Keratinocyte (primary cell): ENCODE measurements at regions not wholly inside any gene's neighbourhood (a gene's known extent, or its start where the extent isn't known, plus 50 kb on each side); places are given as distances from the start of the nearest gene placed in this dataset.

Experiments
- DNase-seq: peaks from one replicate; pipeline ENCODE4 v3.0.0-alpha.2; 2011; ENCODE audit warnings: low read depth, missing footprints, low spot score
- FAIRE-seq: peaks from 2 replicates; lab custom pipeline; 2011; peaks lifted over from hg19 to GRCh38; lab: Jason Lieb, UNC
- H2AFZ ChIP-seq: 2 replicates; pipeline ENCODE4 v1.6.0; 2012; ENCODE audit warnings: low read length, control low read depth, inconsistent platforms; ENCODE audit not compliant: control insufficient read depth
- H3K27ac ChIP-seq: 2 replicates; pipeline ENCODE4 v1.5.1; 2011; ENCODE audit warnings: low read length; ENCODE audit not compliant: control insufficient read depth, insufficient read depth
- H3K27me3 ChIP-seq: 3 replicates; pipeline ENCODE4 v1.6.0; 2011; ENCODE audit warnings: low read length; ENCODE audit not compliant: control insufficient read depth, insufficient read depth; ENCODE audit errors: extremely low read depth
- H3K36me3 ChIP-seq, 2 experiments: 2 replicates in 1 of 2; 3 replicates in 1 of 2; pipeline ENCODE4 v1.5.1; 2011; ENCODE audit warnings: low read length in 2 of 2, mild to moderate bottlenecking in 1 of 2; ENCODE audit not compliant: control insufficient read depth in 2 of 2, insufficient read depth in 2 of 2; ENCODE audit errors: extremely low read depth in 1 of 2
- H3K4me1 ChIP-seq: 3 replicates; pipeline ENCODE4 v1.5.1; 2011; ENCODE audit warnings: low read length; ENCODE audit not compliant: control insufficient read depth, insufficient read depth; ENCODE audit errors: extremely low read depth
- H3K4me2 ChIP-seq: 3 replicates; pipeline ENCODE4 v1.6.0; 2011; ENCODE audit warnings: low read depth, low read length; ENCODE audit not compliant: control insufficient read depth, insufficient read depth; ENCODE audit errors: extremely low read depth
- H3K4me3 ChIP-seq, 3 experiments: fragments of 200-600 bp in 1 of 3; sonication (generic) in 1 of 3; 2 replicates in 2 of 3; 3 replicates in 1 of 3; pipeline ENCODE4 v1.5.1; 2011 to 2016; ENCODE audit warnings: low read length in 3 of 3, mild to moderate bottlenecking in 3 of 3, control low read depth in 2 of 3, inconsistent platforms in 1 of 3, low read depth in 1 of 3, mixed read lengths in 1 of 3, mixed run types in 1 of 3, moderate library complexity in 1 of 3; ENCODE audit not compliant: control insufficient read depth in 2 of 3, insufficient read depth in 2 of 3; ENCODE audit errors: extremely low read depth in 1 of 3
- H3K79me2 ChIP-seq: 2 replicates; pipeline ENCODE4 v1.6.0; 2012; ENCODE audit warnings: low read length; ENCODE audit not compliant: control insufficient read depth, insufficient read depth
- H3K9ac ChIP-seq: 3 replicates; pipeline ENCODE4 v1.6.0; 2011; ENCODE audit warnings: low read length; ENCODE audit not compliant: control insufficient read depth, insufficient read depth; ENCODE audit errors: extremely low read depth
- H3K9me1 ChIP-seq: 3 replicates; pipeline ENCODE4 v1.6.0; 2011; ENCODE audit warnings: low read length; ENCODE audit not compliant: control insufficient read depth, insufficient read depth; ENCODE audit errors: extremely low read depth
- H3K9me3 ChIP-seq: 2 replicates; pipeline ENCODE4 v1.5.1; 2012; ENCODE audit warnings: low read depth, low read length; ENCODE audit not compliant: control insufficient read depth
- H4K20me1 ChIP-seq: 3 replicates; pipeline ENCODE4 v1.6.0; 2011; ENCODE audit warnings: low read length; ENCODE audit not compliant: control insufficient read depth, insufficient read depth; ENCODE audit errors: extremely low read depth
- CTCF ChIP-seq, 3 experiments: IDR thresholded peaks in 1 of 3; conservative IDR thresholded peaks in 1 of 3; optimal IDR thresholded peaks in 1 of 3; 2 replicates in 2 of 3; 3 replicates in 1 of 3; pipeline versions ENCODE3 to v1.5.1; 2011; ENCODE audit warnings: low read length in 3 of 3, mild to moderate bottlenecking in 3 of 3, moderate library complexity in 2 of 3, control low read depth in 1 of 3, inconsistent platforms in 1 of 3; ENCODE audit not compliant: insufficient read depth in 2 of 3; ENCODE audit errors: extremely low read depth in 1 of 3
- EZH2 ChIP-seq: IDR thresholded peaks from one replicate; pipeline ENCODE4 v1.6.1; 2012; ENCODE audit warnings: inconsistent platforms, mild to moderate bottlenecking, low read length, moderate library complexity
- dilution Hi-C: fragments of 300-500 bp; cut with MboI; formaldehyde crosslinking; loops from one replicate; pipeline ENCODE4 v1.7.0; 2020; ENCODE audit warnings: low sequenced_read_pairs; ENCODE audit not compliant: extremely low pct_ligation_motif_present

- dilution Hi-C loops: no loop called here
- Histone ChIP-seq H3K4me3 (no peak overlapping the region), H3K9me1 (no peaks in the 10 kb centered on the region), H3K4me1 (no peaks in the 10 kb centered on the region), H4K20me1 (no peaks in the 10 kb centered on the region), H3K36me3 (no peaks in the 10 kb centered on the region), H3K27ac (no peak overlapping the region), H3K9me3 (no peaks in the 10 kb centered on the region), H3K4me2 (no peak overlapping the region), H3K27me3 (no peaks in the 10 kb centered on the region), H3K9ac (no peak overlapping the region), H2AFZ (no peak overlapping the region), H3K79me2 (no peaks in the 10 kb centered on the region)
- DNase-seq (no peak), FAIRE-seq (no peak)
- TF ChIP-seq EZH2: no peak
- TF ChIP-seq CTCF (optimal IDR thresholded peaks at IDR 0.05 in 1 of 3, IDR thresholded peaks at IDR 0.05 in 1 of 3, conservative IDR thresholded peaks at IDR 0.05 in 1 of 3; ENCODE audit: extremely low read depth in 1 of 3, insufficient read depth in 2 of 3, low read length in 3 of 3): no peak
These were observed 353.8 kb upstream of the GATB start for GRCh38 chr4:152114562-152114961.

- Histone ChIP-seq H3K9ac (no peak overlapping the region), H3K9me3 (no peaks in the 10 kb centered on the region), H3K36me3 (no peaks in the 10 kb centered on the region), H3K79me2 (no peaks in the 10 kb centered on the region), H2AFZ (no peak overlapping the region), H3K4me3 (no peak overlapping the region), H3K4me2 (no peak overlapping the region), H3K9me1 (no peaks in the 10 kb centered on the region), H3K27ac (no peak overlapping the region), H4K20me1 (no peaks in the 10 kb centered on the region), H3K27me3 (no peaks in the 10 kb centered on the region), H3K4me1 (no peaks in the 10 kb centered on the region)
- DNase-seq (no peak), FAIRE-seq (no peak)
- dilution Hi-C loops: no loop called here
- TF ChIP-seq CTCF (optimal IDR thresholded peaks at IDR 0.05 in 1 of 3, IDR thresholded peaks at IDR 0.05 in 1 of 3, conservative IDR thresholded peaks at IDR 0.05 in 1 of 3; ENCODE audit: extremely low read depth in 1 of 3, insufficient read depth in 2 of 3, low read length in 3 of 3) (no peak), EZH2 (no peak)
These were observed 352.1 kb upstream of the GATB start for GRCh38 chr4:152112887-152113286.
